ENCODE measurements at regions not wholly inside any gene's neighbourhood (a gene's known extent, or its start where the extent isn't known, plus 50 kb on each side); places are given as distances from the start of the nearest gene placed in this dataset.

GRCh38 chr17:6208608-6209180 is 138.5 kb downstream of the WSCD1 start:
- TF ChIP-seq FOXM1 (IDR thresholded peaks at IDR 0.05; ENCODE audit: borderline replicate concordance, low read depth), result no peak
- TF ChIP-seq RAD21 (IDR thresholded peaks at IDR 0.05; ENCODE audit: low read depth), result no peak
- TF ChIP-seq CREB1 (IDR thresholded peaks at IDR 0.05; ENCODE audit: low read depth), result no peak
